Astrocyte (in vitro differentiated cells and primary cell): ENCODE measurements at regions not wholly inside any gene's neighbourhood (a gene's known extent, or its start where the extent isn't known, plus 50 kb on each side); places are given as distances from the start of the nearest gene placed in this dataset.

ENCODE experiments used
- DNase-seq: peaks from one replicate; pipeline ENCODE4 v3.0.0-alpha.2; 2010; ENCODE audit warnings: low read depth
- FAIRE-seq: peaks from 2 replicates; lab custom pipeline; 2011; peaks lifted over from hg19 to GRCh38; lab: Jason Lieb, UNC
- H2AFZ ChIP-seq: 2 replicates; pipeline ENCODE4 v1.6.0; 2012; ENCODE audit warnings: low read depth, low read length, inconsistent platforms
- H3K27ac ChIP-seq: 2 replicates; pipeline ENCODE4 v1.5.1; 2011; ENCODE audit warnings: low read depth, low read length, inconsistent platforms
- H3K27me3 ChIP-seq: 2 replicates; pipeline ENCODE4 v1.6.0; 2011; ENCODE audit warnings: low read length, inconsistent platforms; ENCODE audit not compliant: insufficient read depth
- H3K36me3 ChIP-seq: 2 replicates; pipeline ENCODE4 v1.5.1; 2011; ENCODE audit warnings: low read length, inconsistent platforms; ENCODE audit not compliant: insufficient read depth
- H3K4me1 ChIP-seq: 2 replicates; pipeline ENCODE4 v1.5.1; 2011; ENCODE audit warnings: low read length, inconsistent platforms; ENCODE audit not compliant: insufficient read depth
- H3K4me2 ChIP-seq: 2 replicates; pipeline ENCODE4 v1.6.0; 2012; ENCODE audit warnings: low read length, inconsistent platforms
- H3K4me3 ChIP-seq: 2 replicates; pipeline ENCODE4 v1.5.1; 2011; ENCODE audit warnings: low read depth, mild to moderate bottlenecking, low read length, inconsistent platforms; ENCODE audit not compliant: insufficient read depth
- H3K79me2 ChIP-seq: 2 replicates; pipeline ENCODE4 v1.6.0; 2012; ENCODE audit warnings: mild to moderate bottlenecking, low read length, inconsistent platforms; ENCODE audit not compliant: insufficient read depth
- H3K9ac ChIP-seq: 2 replicates; pipeline ENCODE4 v1.6.0; 2012; ENCODE audit warnings: mild to moderate bottlenecking, low read length, inconsistent platforms
- H3K9me3 ChIP-seq: 2 replicates; pipeline ENCODE4 v1.5.1; 2012; ENCODE audit warnings: low read depth, mild to moderate bottlenecking, low read length, inconsistent platforms; ENCODE audit not compliant: insufficient read depth
- H4K20me1 ChIP-seq: 2 replicates; pipeline ENCODE4 v1.6.0; 2012; ENCODE audit warnings: low read length, inconsistent platforms; ENCODE audit not compliant: insufficient read depth
- H3K27ac Mint-ChIP-seq: one replicate; pipeline ENCODE4 v1.8.0; 2021; ENCODE audit warnings: mild to moderate bottlenecking, mixed read lengths; ENCODE audit not compliant: unreplicated experiment
- H3K27me3 Mint-ChIP-seq: one replicate; pipeline ENCODE4 v1.8.0; 2021; ENCODE audit warnings: low read depth, mixed read lengths; ENCODE audit not compliant: unreplicated experiment
- H3K36me3 Mint-ChIP-seq: one replicate; pipeline ENCODE4 v1.8.0; 2021; ENCODE audit warnings: low read depth, mixed read lengths; ENCODE audit not compliant: unreplicated experiment
- H3K4me1 Mint-ChIP-seq: one replicate; pipeline ENCODE4 v1.8.0; 2021; ENCODE audit warnings: low read depth, mixed read lengths; ENCODE audit not compliant: unreplicated experiment
- H3K4me3 Mint-ChIP-seq: one replicate; pipeline ENCODE4 v1.8.0; 2021; ENCODE audit warnings: mild to moderate bottlenecking, moderate library complexity, mixed read lengths; ENCODE audit not compliant: unreplicated experiment
- H3K9me3 Mint-ChIP-seq: one replicate; pipeline ENCODE4 v1.8.0; 2021; ENCODE audit warnings: mild to moderate bottlenecking, mixed read lengths; ENCODE audit not compliant: unreplicated experiment
- CTCF ChIP-seq: IDR thresholded peaks from 2 replicates; pipeline ENCODE4 v1.5.1; 2011; ENCODE audit warnings: low read depth, mild to moderate bottlenecking, inconsistent platforms, low read length, moderate library complexity; ENCODE audit not compliant: insufficient read depth
- EZH2 ChIP-seq: IDR thresholded peaks from 2 replicates; pipeline ENCODE4 v1.6.1; 2012; ENCODE audit warnings: mild to moderate bottlenecking, low read length, inconsistent platforms; ENCODE audit not compliant: insufficient read depth

DNA sequence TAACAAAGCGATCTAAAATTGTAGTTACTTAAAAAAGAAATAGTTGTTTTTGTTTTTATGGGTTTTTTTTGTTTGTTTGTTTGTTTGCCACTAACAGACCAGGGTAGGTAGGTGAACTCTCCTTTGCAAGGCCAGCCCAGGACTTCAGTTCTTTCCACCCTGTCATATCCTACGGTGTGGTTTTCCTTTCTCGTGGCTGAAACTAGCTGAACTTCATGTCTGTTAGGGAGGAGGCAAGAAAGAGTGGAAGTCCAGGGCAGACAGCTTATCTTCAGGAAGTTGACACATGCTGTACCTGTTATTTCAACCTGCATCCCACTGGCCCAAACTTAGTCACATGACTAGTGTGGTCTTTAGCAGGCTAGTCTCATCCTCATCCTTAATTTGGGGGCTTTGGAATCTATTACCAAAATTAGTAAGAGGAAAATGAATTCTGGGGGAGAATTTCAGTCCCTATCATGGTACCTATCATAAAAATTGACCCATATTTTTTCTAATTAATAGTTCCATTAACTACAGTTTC lies 62.9 kb upstream of the LRRC7 start:
- no peak overlapping the region for H3K27ac ChIP-seq
- H2AFZ ChIP-seq: no peak overlapping the region
- H3K79me2 ChIP-seq: no peaks in the 10 kb centered on the region
- FAIRE-seq (no peak), DNase-seq (no peak)
- H3K4me3 ChIP-seq: no peak overlapping the region
- Mint-ChIP-seq H3K36me3 (no peaks in the 10 kb centered on the region), H3K9me3 (no peaks in the 10 kb centered on the region), H3K4me3 (no peak overlapping the region), H3K4me1 (no peaks in the 10 kb centered on the region), H3K27ac (no peak overlapping the region), H3K27me3 (no peaks in the 10 kb centered on the region)
- TF ChIP-seq EZH2: no peak
- no peak for TF ChIP-seq CTCF
- no peak overlapping the region for H3K4me2 ChIP-seq
- H3K4me1 ChIP-seq: no peaks in the 10 kb centered on the region
- no peak overlapping the region for H3K9ac ChIP-seq
- no peaks in the 10 kb centered on the region for H3K27me3 ChIP-seq
- no peaks in the 10 kb centered on the region for H3K36me3 ChIP-seq
- H4K20me1 ChIP-seq: no peaks in the 10 kb centered on the region
- H3K9me3 ChIP-seq: no peaks in the 10 kb centered on the region

DNA sequence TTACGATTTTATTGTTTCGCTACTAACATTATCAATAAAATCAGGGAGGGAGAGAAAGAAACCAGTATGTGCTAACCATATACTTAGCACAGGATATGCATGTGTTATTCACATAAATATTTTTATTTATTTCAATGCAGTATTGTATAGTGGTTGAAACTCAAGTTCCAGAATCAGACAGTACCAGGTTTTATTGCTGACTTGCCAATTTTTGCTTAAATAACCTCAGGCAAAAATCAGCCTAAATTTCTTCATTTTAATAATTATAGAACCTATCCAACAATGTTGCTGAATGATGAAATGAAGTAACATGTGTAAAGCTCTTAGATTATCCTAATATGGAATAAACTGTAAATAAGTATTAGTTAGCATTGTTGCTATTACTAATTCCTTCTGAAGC lies 61.4 kb upstream of the LRRC7 start:
- Histone ChIP-seq H3K36me3 (no peaks in the 10 kb centered on the region), H3K4me1 (no peaks in the 10 kb centered on the region), H2AFZ (no peak overlapping the region), H3K27ac (no peak overlapping the region), H3K9ac (no peak overlapping the region), H3K4me3 (no peak overlapping the region), H3K79me2 (no peaks in the 10 kb centered on the region), H3K27me3 (no peaks in the 10 kb centered on the region), H3K9me3 (no peaks in the 10 kb centered on the region), H3K4me2 (no peak overlapping the region), H4K20me1 (no peaks in the 10 kb centered on the region)
- Mint-ChIP-seq H3K27me3 (no peaks in the 10 kb centered on the region), H3K4me1 (no peaks in the 10 kb centered on the region), H3K36me3 (no peaks in the 10 kb centered on the region), H3K27ac (no peak overlapping the region), H3K9me3 (no peaks in the 10 kb centered on the region), H3K4me3 (no peak overlapping the region)
- no peak for DNase-seq
- no peak for FAIRE-seq
- TF ChIP-seq CTCF (no peak), EZH2 (no peak)

GRCh38 chr1:69506721-69507120 lies 61.0 kb upstream of the LRRC7 start:
- no peaks in the 10 kb centered on the region for H3K36me3 Mint-ChIP-seq
- DNase-seq (no peak), FAIRE-seq (no peak)
- TF ChIP-seq CTCF: no peak
- TF ChIP-seq EZH2: no peak
- Histone ChIP-seq H3K27me3 (no peaks in the 10 kb centered on the region), H3K4me3 (no peak overlapping the region), H3K27ac (no peak overlapping the region), H4K20me1 (no peaks in the 10 kb centered on the region), H3K4me1 (no peaks in the 10 kb centered on the region), H3K79me2 (no peaks in the 10 kb centered on the region), H3K4me2 (no peak overlapping the region), H3K9ac (no peak overlapping the region), H2AFZ (no peak overlapping the region), H3K36me3 (no peaks in the 10 kb centered on the region), H3K9me3 (no peaks in the 10 kb centered on the region)
- no peaks in the 10 kb centered on the region for H3K27me3 Mint-ChIP-seq
- no peak overlapping the region for H3K4me3 Mint-ChIP-seq
- no peaks in the 10 kb centered on the region for H3K9me3 Mint-ChIP-seq
- H3K4me1 Mint-ChIP-seq: no peaks in the 10 kb centered on the region
- H3K27ac Mint-ChIP-seq: no peak overlapping the region
